Caco-2 (cell line): ENCODE measurements at regions not wholly inside any gene's neighbourhood (a gene's known extent, or its start where the extent isn't known, plus 50 kb on each side); places are given as distances from the start of the nearest gene placed in this dataset.

Source experiments
- BruUV-seq: library from RNA; stranded (reverse); fragments of 400-500 nt; replicated peaks from 2 replicates; lab custom pipeline; 2021; lab: Mats Ljungman, UMichigan
- CTCF ChIA-PET: fragments of 300-600 bp; sonication (Branson Sonifier 250); formaldehyde crosslinking; loops from one replicate; lab custom pipeline; 2022; ENCODE audit warnings: antibody characterized with exemption; lab: Charles Lee
- POLR2A ChIA-PET: fragments of 300-600 bp; sonication (Branson Sonifier 250); formaldehyde crosslinking; loops from one replicate; lab custom pipeline; 2022; ENCODE audit warnings: antibody characterized with exemption; lab: Charles Lee
- DNase-seq, 2 experiments: peaks; one replicate each; pipeline versions ENCODE4 v3.0.0 to v3.0.0-alpha.2; 2020 to 2022
- H3K27me3 ChIP-seq: replicated peaks from 2 replicates; pipeline ENCODE4 v1.6.0; 2011; ENCODE audit warnings: low read length; ENCODE audit not compliant: control insufficient read depth, insufficient read depth
- H3K36me3 ChIP-seq: 2 replicates; pipeline ENCODE4 v1.5.1; 2011; ENCODE audit warnings: low read length; ENCODE audit not compliant: control insufficient read depth, insufficient read depth
- H3K4me1 ChIP-seq: fragments of 250-450 bp; sonication (Bioruptor Pico); 2 replicates; pipeline ENCODE4 v1.5.1; 2020; ENCODE audit warnings: mild to moderate bottlenecking
- H3K4me3 ChIP-seq: 2 replicates; pipeline ENCODE4 v1.5.1; 2011; ENCODE audit warnings: low read depth, mild to moderate bottlenecking, control low read depth, low read length
- H3K9me3 ChIP-seq: fragments of 250-450 bp; sonication (Bioruptor Pico); 2 replicates; pipeline ENCODE4 v1.5.1; 2020; ENCODE audit warnings: mild to moderate bottlenecking, moderate library complexity
- H3K27ac Mint-ChIP-seq: one replicate; pipeline ENCODE4 v1.8.0; 2022; ENCODE audit warnings: mixed read lengths; ENCODE audit not compliant: unreplicated experiment
- H3K27me3 Mint-ChIP-seq: one replicate; pipeline ENCODE4 v1.8.0; 2022; ENCODE audit warnings: mixed read lengths; ENCODE audit not compliant: insufficient read depth, unreplicated experiment
- H3K36me3 Mint-ChIP-seq: one replicate; pipeline ENCODE4 v1.8.0; 2022; ENCODE audit warnings: mild to moderate bottlenecking, mixed read lengths; ENCODE audit not compliant: insufficient read depth, unreplicated experiment
- H3K4me1 Mint-ChIP-seq: one replicate; pipeline ENCODE4 v1.8.0; 2022; ENCODE audit warnings: low read depth, mixed read lengths; ENCODE audit not compliant: unreplicated experiment
- H3K4me3 Mint-ChIP-seq: one replicate; pipeline ENCODE4 v1.8.0; 2022; ENCODE audit warnings: mild to moderate bottlenecking, moderate library complexity, mixed read lengths; ENCODE audit not compliant: unreplicated experiment
- H3K9me3 Mint-ChIP-seq: one replicate; pipeline ENCODE4 v1.8.0; 2022; ENCODE audit warnings: mixed read lengths; ENCODE audit not compliant: unreplicated experiment
- intact Hi-C: fragments of 100-400 bp; cut with micrococcal nuclease; formaldehyde crosslinking; loops from one replicate; pipeline ENCODE4 v1.10.0; 2022; ENCODE audit not compliant: unreplicated experiment
- TF ChIP-seq, protein P1 (sequence below), 2 experiments: fragments of 200-600 bp in 1 of 2; IDR thresholded peaks; 1 replicate in 1 of 2; 2 replicates in 1 of 2; pipeline versions ENCODE4 v1.5.1 to v1.8.0; 2011 to 2022; ENCODE audit warnings: antibody characterized with exemption in 1 of 2, control low read depth in 1 of 2, inconsistent platforms in 1 of 2, low read depth in 1 of 2, low read length in 1 of 2, mild to moderate bottlenecking in 1 of 2, moderate library complexity in 1 of 2; ENCODE audit not compliant: insufficient read depth in 1 of 2, severe bottlenecking in 1 of 2, unreplicated experiment in 1 of 2

DNA sequence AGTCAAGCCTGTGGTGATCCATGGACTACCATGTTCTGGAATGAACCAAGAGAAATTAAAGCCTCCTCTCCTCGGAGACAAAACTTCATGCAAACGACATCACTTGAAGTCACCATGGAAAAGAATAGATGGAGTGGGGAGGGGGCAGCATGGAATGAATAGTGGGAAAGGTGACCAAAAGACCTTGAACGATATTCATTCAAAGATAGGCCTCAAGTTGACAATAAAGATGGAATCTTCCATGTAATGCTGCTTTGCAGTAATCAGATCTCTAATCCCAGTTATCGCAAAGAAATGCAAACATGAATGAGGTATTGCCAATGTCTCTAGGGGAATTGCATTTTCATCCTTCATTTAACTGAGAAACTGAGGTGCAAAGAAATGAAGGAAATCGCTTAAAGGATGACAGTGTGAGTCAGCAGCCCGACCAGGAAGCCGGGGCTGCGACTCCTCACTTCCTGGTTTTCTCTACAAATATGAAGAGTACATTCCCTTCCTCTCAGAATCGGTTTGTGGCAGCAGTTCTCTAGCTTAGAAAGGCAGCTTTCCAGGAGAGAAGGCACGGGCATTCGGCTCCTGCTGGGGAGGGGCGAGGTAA, 65.6 kb upstream of the RREB1 start:
- intact Hi-C loops = loop anchor here (2.0 kb wide), 1 partner anchor 71 kb away; no protein-coding TSS in a partner anchor
- peak overlapping the region; percentile 64 for H3K4me3 Mint-ChIP-seq
- ChIA-PET POLR2A (interaction anchor here (1.0 kb wide), 1 partner anchor 10 kb away, joined by 9 read pairs; no protein-coding TSS in a partner anchor), CTCF (interaction anchor here (1.2 kb wide), 1 partner anchor 283 kb away, joined by 4 read pairs; no protein-coding TSS in a partner anchor)
- BruUV-seq = no TSS peak
- Histone ChIP-seq H3K4me3 (peak overlapping the region; percentile 8), H3K36me3 (no peaks in the 10 kb centered on the region), H3K4me1 (peaks cover 26% of the 10 kb centered on the region), H3K27me3 (no peaks in the 10 kb centered on the region), H3K9me3 (no peaks in the 10 kb centered on the region)
- DNase-seq = peak; percentile 36 to 44
- no peaks in the 10 kb centered on the region for H3K9me3 Mint-ChIP-seq
- H3K27me3 Mint-ChIP-seq = no peaks in the 10 kb centered on the region
- TF ChIP-seq, protein P1, sequence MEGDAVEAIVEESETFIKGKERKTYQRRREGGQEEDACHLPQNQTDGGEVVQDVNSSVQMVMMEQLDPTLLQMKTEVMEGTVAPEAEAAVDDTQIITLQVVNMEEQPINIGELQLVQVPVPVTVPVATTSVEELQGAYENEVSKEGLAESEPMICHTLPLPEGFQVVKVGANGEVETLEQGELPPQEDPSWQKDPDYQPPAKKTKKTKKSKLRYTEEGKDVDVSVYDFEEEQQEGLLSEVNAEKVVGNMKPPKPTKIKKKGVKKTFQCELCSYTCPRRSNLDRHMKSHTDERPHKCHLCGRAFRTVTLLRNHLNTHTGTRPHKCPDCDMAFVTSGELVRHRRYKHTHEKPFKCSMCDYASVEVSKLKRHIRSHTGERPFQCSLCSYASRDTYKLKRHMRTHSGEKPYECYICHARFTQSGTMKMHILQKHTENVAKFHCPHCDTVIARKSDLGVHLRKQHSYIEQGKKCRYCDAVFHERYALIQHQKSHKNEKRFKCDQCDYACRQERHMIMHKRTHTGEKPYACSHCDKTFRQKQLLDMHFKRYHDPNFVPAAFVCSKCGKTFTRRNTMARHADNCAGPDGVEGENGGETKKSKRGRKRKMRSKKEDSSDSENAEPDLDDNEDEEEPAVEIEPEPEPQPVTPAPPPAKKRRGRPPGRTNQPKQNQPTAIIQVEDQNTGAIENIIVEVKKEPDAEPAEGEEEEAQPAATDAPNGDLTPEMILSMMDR (IDR thresholded peaks at IDR 0.05; ENCODE audit: insufficient read depth in 1 of 2, low read depth in 1 of 2, low read length in 1 of 2, severe bottlenecking in 1 of 2, unreplicated experiment in 1 of 2) = no peak
- peak overlapping the region; percentile 81 for H3K27ac Mint-ChIP-seq
- no peaks in the 10 kb centered on the region for H3K36me3 Mint-ChIP-seq
- H3K4me1 Mint-ChIP-seq = peaks cover 23% of the 10 kb centered on the region

DNA sequence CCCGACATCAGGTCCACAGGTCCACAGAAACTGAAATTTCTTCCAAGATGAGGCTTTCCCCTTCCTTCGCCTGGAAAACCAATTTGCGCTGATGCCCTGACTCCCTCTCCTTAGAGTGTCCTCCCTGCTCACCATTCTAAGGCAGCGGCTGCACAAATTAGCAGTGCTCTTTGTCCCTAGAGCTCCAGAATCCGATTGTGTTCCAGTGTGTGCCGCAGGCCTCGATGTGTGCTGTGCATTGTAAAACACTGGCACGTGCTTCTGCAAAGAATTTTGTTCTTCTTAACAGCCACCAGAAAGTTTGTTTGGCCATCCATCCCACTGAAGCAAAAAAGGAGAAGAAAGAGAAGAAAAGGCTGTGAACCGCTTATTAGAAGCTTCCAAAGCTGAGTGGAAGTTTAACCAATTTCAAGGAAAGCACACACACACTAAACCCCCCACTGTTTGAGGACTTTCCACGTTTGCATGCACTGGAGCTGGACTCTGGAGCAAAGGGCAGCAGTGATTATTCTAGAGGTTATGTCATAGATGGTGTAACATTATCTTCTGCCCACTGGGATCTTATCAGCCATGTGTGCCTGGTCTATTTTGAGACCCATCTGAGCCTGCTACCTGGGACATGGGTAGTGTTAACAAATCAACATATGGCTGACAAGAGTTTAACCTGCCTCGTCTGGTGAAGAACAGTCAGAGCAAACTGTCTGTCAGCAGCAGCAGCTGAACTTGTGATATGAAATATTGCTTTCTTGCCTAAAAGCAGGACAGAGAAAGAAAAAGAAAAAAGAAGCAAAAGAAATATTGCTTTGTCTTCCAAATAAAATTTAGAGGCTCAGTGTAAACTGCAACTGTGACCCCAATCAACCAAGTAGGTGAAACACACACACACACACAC, 64.9 kb upstream of the RREB1 start:
- Histone ChIP-seq H3K4me1 (peaks cover 26% of the 10 kb centered on the region), H3K36me3 (no peaks in the 10 kb centered on the region), H3K27me3 (no peaks in the 10 kb centered on the region), H3K9me3 (no peaks in the 10 kb centered on the region), H3K4me3 (peak overlapping the region; percentile 8)
- H3K9me3 Mint-ChIP-seq = no peaks in the 10 kb centered on the region
- H3K27ac Mint-ChIP-seq = peak overlapping the region; percentile 81
- ChIA-PET CTCF (interaction anchor here (1.1 to 1.2 kb wide), 2 partner anchors 284 to 330 kb away, joined by 3 to 4 read pairs; no protein-coding TSS in a partner anchor), POLR2A (interaction anchor here (0.6 to 1.0 kb wide), 2 partner anchors 9 to 259 kb away, joined by 9 to 10 read pairs; no protein-coding TSS in a partner anchor)
- H3K36me3 Mint-ChIP-seq = no peaks in the 10 kb centered on the region
- TSS peak; percentile 93 for BruUV-seq
- peaks cover 23% of the 10 kb centered on the region for H3K4me1 Mint-ChIP-seq
- TF ChIP-seq, protein P1 (IDR thresholded peaks at IDR 0.05; ENCODE audit: insufficient read depth in 1 of 2, low read depth in 1 of 2, low read length in 1 of 2, severe bottlenecking in 1 of 2, unreplicated experiment in 1 of 2) = no peak
- H3K27me3 Mint-ChIP-seq = no peaks in the 10 kb centered on the region
- peak overlapping the region; percentile 64 for H3K4me3 Mint-ChIP-seq
- DNase-seq = peak; percentile 56 to 68
- intact Hi-C loops = loop anchor here (1.0 to 2.0 kb wide), 2 partner anchors 9 to 72 kb away; no protein-coding TSS in a partner anchor

DNA sequence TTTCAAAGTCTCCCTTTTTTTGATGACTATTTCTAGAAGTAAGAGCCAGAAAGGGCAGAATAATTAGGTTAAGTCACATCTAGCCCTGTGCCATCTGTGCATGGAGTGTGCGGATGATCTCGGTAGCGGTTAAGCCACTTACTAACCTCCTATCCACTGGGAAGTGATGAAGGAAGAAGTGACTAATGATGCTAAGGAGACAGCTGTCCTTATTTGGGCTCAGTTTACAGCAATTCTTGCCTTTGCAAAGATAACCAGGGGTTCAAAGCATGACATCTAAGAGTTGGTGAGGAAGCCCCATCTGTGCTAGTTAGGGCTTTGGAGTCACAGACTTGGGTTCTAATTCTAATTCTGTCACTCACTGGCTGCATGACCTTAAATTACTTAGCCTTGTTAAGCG, 62.4 kb upstream of the RREB1 start:
- ChIA-PET POLR2A (no interaction called here), CTCF (no interaction called here)
- Histone ChIP-seq H3K36me3 (no peaks in the 10 kb centered on the region), H3K27me3 (no peaks in the 10 kb centered on the region), H3K4me1 (peaks cover 28% of the 10 kb centered on the region), H3K9me3 (no peaks in the 10 kb centered on the region), H3K4me3 (no peak overlapping the region)
- DNase-seq = no peak
- TF ChIP-seq, protein P1 (IDR thresholded peaks at IDR 0.05; ENCODE audit: insufficient read depth in 1 of 2, low read depth in 1 of 2, low read length in 1 of 2, severe bottlenecking in 1 of 2, unreplicated experiment in 1 of 2) = no peak
- Mint-ChIP-seq H3K4me3 (no peak overlapping the region), H3K9me3 (no peaks in the 10 kb centered on the region), H3K27me3 (no peaks in the 10 kb centered on the region), H3K36me3 (no peaks in the 10 kb centered on the region), H3K27ac (no peak overlapping the region), H3K4me1 (peaks cover 23% of the 10 kb centered on the region)
- intact Hi-C loops = no loop called here
- no TSS peak for BruUV-seq
